Tibial nerve (tissue), 4 donors: ENCODE measurements at regions not wholly inside any gene's neighbourhood (a gene's known extent, or its start where the extent isn't known, plus 50 kb on each side); places are given as distances from the start of the nearest gene placed in this dataset.

ENCODE experiments used
- DNase-seq, 2 donors: peaks; one replicate each; pipeline ENCODE4 v3.0.0-alpha.2; 2019; ENCODE audit warnings: low spot score in 2 of 2
- H3K27ac ChIP-seq, 4 donors: fragments of 200-600 bp; sonication (generic) in 3 of 4; one replicate each; pipeline ENCODE4 v1.5.1; 2017 to 2019; ENCODE audit warnings: mild to moderate bottlenecking in 1 of 4
- H3K27me3 ChIP-seq, 2 donors: fragments of 200-600 bp; sonication (generic) in 1 of 2; one replicate each; pipeline versions ENCODE4 v1.5.1 to v1.6.0; 2017 to 2019
- H3K36me3 ChIP-seq, 3 donors: fragments of 200-600 bp; sonication (generic); one replicate each; pipeline ENCODE4 v1.5.1; 2018 to 2019
- H3K4me1 ChIP-seq, 4 donors: fragments of 200-600 bp; sonication (generic) in 3 of 4; one replicate each; pipeline ENCODE4 v1.5.1; 2017 to 2019
- H3K4me3 ChIP-seq, 4 donors: fragments of 200-600 bp; sonication (generic) in 3 of 4; one replicate each; pipeline ENCODE4 v1.5.1; 2017 to 2019; ENCODE audit warnings: mild to moderate bottlenecking in 1 of 4, moderate library complexity in 1 of 4
- H3K9me3 ChIP-seq, 4 donors: fragments of 200-600 bp; sonication (generic) in 3 of 4; one replicate each; pipeline ENCODE4 v1.5.1; 2017 to 2019
- EP300 ChIP-seq, 2 donors: sonication (generic); formaldehyde crosslinking; IDR thresholded peaks; one replicate each; pipeline ENCODE4 v1.6.1; 2017; ENCODE audit warnings: antibody characterized with exemption in 2 of 2, mild to moderate bottlenecking in 1 of 2
- POLR2A ChIP-seq, 2 donors: fragments of 450-650 bp; IDR thresholded peaks; one replicate each; pipeline ENCODE4 v1.6.1; 2017; ENCODE audit warnings: antibody characterized with exemption in 2 of 2, mild to moderate bottlenecking in 2 of 2, moderate library complexity in 2 of 2
- WGBS, 2 donors: methylation state at CpG; one replicate each; pipeline ENCODE4 v1.1.5; 2018; 5-methylcytosine and 5-hydroxymethylcytosine counted together
- TF ChIP-seq, protein P1 (sequence below), 5 experiments: fragments of 200-600 bp in 3 of 5; fragments of 450-650 bp in 2 of 5; sonication (generic) in 3 of 5; IDR thresholded peaks; one replicate each; pipeline ENCODE4 v1.5.1; 2016 to 2019; ENCODE audit warnings: antibody characterized with exemption in 5 of 5, mild to moderate bottlenecking in 3 of 5, moderate library complexity in 2 of 5

DNA sequence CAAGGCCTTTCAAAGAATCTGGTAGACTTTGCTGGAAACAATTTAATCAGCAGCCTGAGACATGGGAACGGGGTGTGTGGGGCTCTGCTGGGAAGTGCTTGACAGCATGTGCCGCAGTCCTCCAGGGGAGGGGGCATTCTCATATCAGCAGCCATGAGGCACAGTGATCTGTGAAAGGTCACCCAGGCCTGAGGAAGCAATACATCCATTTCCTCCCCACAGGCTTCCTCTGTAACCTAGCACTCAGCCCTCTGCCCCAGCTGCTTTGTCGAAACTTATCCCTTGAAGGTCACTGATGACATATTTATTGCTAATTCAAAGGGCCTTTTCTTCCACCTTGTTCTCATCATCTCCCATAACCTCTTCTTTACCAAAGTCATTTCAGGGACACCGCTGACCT, 103.3 kb downstream of the TNFAIP3 start:
- TF ChIP-seq, protein P1, sequence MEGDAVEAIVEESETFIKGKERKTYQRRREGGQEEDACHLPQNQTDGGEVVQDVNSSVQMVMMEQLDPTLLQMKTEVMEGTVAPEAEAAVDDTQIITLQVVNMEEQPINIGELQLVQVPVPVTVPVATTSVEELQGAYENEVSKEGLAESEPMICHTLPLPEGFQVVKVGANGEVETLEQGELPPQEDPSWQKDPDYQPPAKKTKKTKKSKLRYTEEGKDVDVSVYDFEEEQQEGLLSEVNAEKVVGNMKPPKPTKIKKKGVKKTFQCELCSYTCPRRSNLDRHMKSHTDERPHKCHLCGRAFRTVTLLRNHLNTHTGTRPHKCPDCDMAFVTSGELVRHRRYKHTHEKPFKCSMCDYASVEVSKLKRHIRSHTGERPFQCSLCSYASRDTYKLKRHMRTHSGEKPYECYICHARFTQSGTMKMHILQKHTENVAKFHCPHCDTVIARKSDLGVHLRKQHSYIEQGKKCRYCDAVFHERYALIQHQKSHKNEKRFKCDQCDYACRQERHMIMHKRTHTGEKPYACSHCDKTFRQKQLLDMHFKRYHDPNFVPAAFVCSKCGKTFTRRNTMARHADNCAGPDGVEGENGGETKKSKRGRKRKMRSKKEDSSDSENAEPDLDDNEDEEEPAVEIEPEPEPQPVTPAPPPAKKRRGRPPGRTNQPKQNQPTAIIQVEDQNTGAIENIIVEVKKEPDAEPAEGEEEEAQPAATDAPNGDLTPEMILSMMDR (IDR thresholded peaks at IDR 0.05) = no peak
- no peak for TF ChIP-seq EP300 (IDR thresholded peaks at IDR 0.05)
- no peak for TF ChIP-seq POLR2A (IDR thresholded peaks at IDR 0.05)
- 73 to 79% methylated on average over 4 of the region's 4 CpGs for WGBS, 2 donors
- DNase-seq = no peak
- H3K4me3 ChIP-seq = no peak overlapping the region
- H3K27me3 ChIP-seq = no peaks in the 10 kb centered on the region
- no peak overlapping the region for H3K27ac ChIP-seq
- H3K9me3 ChIP-seq = no peaks in the 10 kb centered on the region
- H3K4me1 ChIP-seq = peaks cover 0 to 14% (median 3%) of the 10 kb centered on the region in 4 donors
- no peaks in the 10 kb centered on the region for H3K36me3 ChIP-seq

GRCh38 chr6:137973201-137973600, 106.1 kb downstream of the TNFAIP3 start:
- 45 to 48% methylated on average over 4 of the region's 4 CpGs for WGBS, 2 donors
- Histone ChIP-seq H3K36me3 (no peaks in the 10 kb centered on the region), H3K4me3 (no peak overlapping the region), H3K4me1 (peaks cover 0 to 25% (median 2%) of the 10 kb centered on the region in 4 donors), H3K27me3 (no peaks in the 10 kb centered on the region), H3K27ac (no peak overlapping the region), H3K9me3 (no peaks in the 10 kb centered on the region)
- TF ChIP-seq POLR2A (IDR thresholded peaks at IDR 0.05) (no peak), EP300 (IDR thresholded peaks at IDR 0.05) (peak in 1 of 2 donors; percentile 33)
- TF ChIP-seq, protein P1 (IDR thresholded peaks at IDR 0.05) = no peak
- no peak for DNase-seq

DNA sequence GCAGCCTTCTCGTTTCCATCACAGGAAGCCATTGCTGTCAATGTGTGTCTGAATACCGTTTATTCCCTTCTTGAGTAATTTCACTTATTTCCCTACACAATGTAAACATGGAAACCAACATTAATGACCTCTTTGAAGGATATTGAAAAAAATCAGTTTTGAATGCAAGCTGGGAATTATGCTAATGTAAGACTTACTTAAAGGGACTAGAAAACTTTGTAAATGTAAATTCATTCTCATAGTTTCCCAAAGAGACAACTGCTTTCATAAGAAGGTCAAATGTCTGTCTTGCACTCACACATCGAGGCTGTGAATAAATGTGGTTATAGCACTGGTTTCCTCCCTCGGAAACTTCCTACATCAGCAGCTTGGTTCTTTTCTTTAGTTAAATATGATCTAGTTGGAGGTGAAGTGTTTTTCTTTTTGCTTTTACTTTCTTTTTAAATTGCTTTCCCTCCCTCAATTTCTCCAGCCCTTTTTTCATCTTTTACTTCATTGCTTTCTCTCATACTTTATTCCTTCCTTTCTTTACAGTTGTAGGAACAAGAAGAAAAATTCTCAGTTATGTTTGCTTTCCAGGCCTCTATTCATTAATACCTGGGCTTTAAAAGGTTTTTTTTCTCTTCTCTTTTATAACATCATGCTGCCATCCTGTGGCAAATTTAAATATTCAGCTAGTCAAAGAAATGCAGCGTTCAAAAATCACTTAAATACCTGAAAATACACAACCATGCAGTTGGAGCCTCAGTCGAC, 108.3 kb downstream of the TNFAIP3 start:
- no peaks in the 10 kb centered on the region for H3K9me3 ChIP-seq
- H3K36me3 ChIP-seq = no peaks in the 10 kb centered on the region
- WGBS, 2 donors = 28 to 37% methylated on average over 6 of the region's 6 CpGs
- H3K27me3 ChIP-seq = no peaks in the 10 kb centered on the region
- H3K4me3 ChIP-seq = no peak overlapping the region
- H3K4me1 ChIP-seq = peaks cover 0 to 19% (median 0%) of the 10 kb centered on the region in 4 donors
- no peak overlapping the region for H3K27ac ChIP-seq
- no peak for DNase-seq
- TF ChIP-seq, protein P1 (IDR thresholded peaks at IDR 0.05) = peak in 2 of 5 experiments; percentile 18 to 42
- TF ChIP-seq POLR2A (IDR thresholded peaks at IDR 0.05) = no peak

GRCh38 chr6:137976430-137976829, 109.4 kb downstream of the TNFAIP3 start:
- TF ChIP-seq POLR2A (IDR thresholded peaks at IDR 0.05) (no peak), EP300 (IDR thresholded peaks at IDR 0.05) (no peak)
- TF ChIP-seq, protein P1 (IDR thresholded peaks at IDR 0.05) = no peak
- no peak overlapping the region for H3K4me3 ChIP-seq

GRCh38 chr6:137977206-137977605, 110.1 kb downstream of the TNFAIP3 start:
- no peak overlapping the region for H3K4me3 ChIP-seq
- no peak for DNase-seq
- WGBS, 2 donors = 83 to 88% methylated on average over 6 of the region's 6 CpGs

More at GRCh38 chr6:137976430-137976829, 109.4 kb downstream of the TNFAIP3 start:
- Histone ChIP-seq H3K27ac (no peak overlapping the region), H3K4me1 (peaks cover 0 to 19% (median 0%) of the 10 kb centered on the region in 4 donors), H3K36me3 (no peaks in the 10 kb centered on the region), H3K27me3 (no peaks in the 10 kb centered on the region), H3K9me3 (no peaks in the 10 kb centered on the region)
- no peak for DNase-seq

More at GRCh38 chr6:137977206-137977605, 110.1 kb downstream of the TNFAIP3 start:
- Histone ChIP-seq H3K27me3 (no peaks in the 10 kb centered on the region), H3K9me3 (no peaks in the 10 kb centered on the region), H3K4me1 (peaks cover 0 to 19% (median 0%) of the 10 kb centered on the region in 4 donors), H3K36me3 (no peaks in the 10 kb centered on the region), H3K27ac (no peak overlapping the region)
- no peak for TF ChIP-seq EP300 (IDR thresholded peaks at IDR 0.05)
- TF ChIP-seq, protein P1 (IDR thresholded peaks at IDR 0.05) = no peak
- no peak for TF ChIP-seq POLR2A (IDR thresholded peaks at IDR 0.05)
